ENCODE measurements at regions not wholly inside any gene's neighbourhood (a gene's known extent, or its start where the extent isn't known, plus 50 kb on each side); places are given as distances from the start of the nearest gene placed in this dataset.

GRCh38 chr21:16633831-16634459 is 878.9 kb upstream of the CXADR start:
- no peak overlapping the region for H3K27ac Mint-ChIP-seq
- intact Hi-C loops (cut with micrococcal nuclease), result no loop called here
- no peaks in the 10 kb centered on the region for H3K4me1 Mint-ChIP-seq (ENCODE audit: low read depth)
- no peak overlapping the region for H3K4me3 Mint-ChIP-seq
- H3K9me3 Mint-ChIP-seq, result no peaks in the 10 kb centered on the region
- CTCF ChIA-PET, result interaction anchor here (1.2 kb wide), 1 partner anchor 10 kb away, joined by 5 read pairs; no protein-coding TSS in a partner anchor
- no peak for DNase-seq
- H3K36me3 Mint-ChIP-seq (ENCODE audit: low read depth), result no peaks in the 10 kb centered on the region
- no peaks in the 10 kb centered on the region for H3K27me3 Mint-ChIP-seq (ENCODE audit: low read depth)

GRCh38 chr21:16634515-16634914 is 878.3 kb upstream of the CXADR start:
- peaks cover 2% of the 10 kb centered on the region for H3K9me3 Mint-ChIP-seq

GRCh38 chr21:16640297-16641027 is 872.4 kb upstream of the CXADR start:
- CTCF ChIA-PET, result no interaction called here
- no peak for DNase-seq
- no peaks in the 10 kb centered on the region for H3K4me1 Mint-ChIP-seq (ENCODE audit: low read depth)
- no peak overlapping the region for H3K27ac Mint-ChIP-seq
- H3K9me3 Mint-ChIP-seq, result peaks cover 2% of the 10 kb centered on the region
- intact Hi-C loops (cut with micrococcal nuclease), result no loop called here
- no peak overlapping the region for H3K4me3 Mint-ChIP-seq
- H3K27me3 Mint-ChIP-seq (ENCODE audit: low read depth), result no peaks in the 10 kb centered on the region
- H3K36me3 Mint-ChIP-seq (ENCODE audit: low read depth), result no peaks in the 10 kb centered on the region

More at GRCh38 chr21:16634515-16634914, 878.3 kb upstream of the CXADR start:
- no peaks in the 10 kb centered on the region for H3K27me3 Mint-ChIP-seq (ENCODE audit: low read depth)
- no peak overlapping the region for H3K27ac Mint-ChIP-seq
- DNase-seq, result no peak
- intact Hi-C loops (cut with micrococcal nuclease), result no loop called here
- H3K36me3 Mint-ChIP-seq (ENCODE audit: low read depth), result no peaks in the 10 kb centered on the region
- no peaks in the 10 kb centered on the region for H3K4me1 Mint-ChIP-seq (ENCODE audit: low read depth)
- CTCF ChIA-PET, result interaction anchor here (1.2 kb wide), 1 partner anchor 9 kb away, joined by 5 read pairs; no protein-coding TSS in a partner anchor
- H3K4me3 Mint-ChIP-seq, result no peak overlapping the region

- peaks cover 2% of the 10 kb centered on the region for H3K9me3 Mint-ChIP-seq
- H3K4me3 Mint-ChIP-seq, result no peak overlapping the region
- no peak for DNase-seq
- intact Hi-C loops (cut with micrococcal nuclease), result no loop called here
- H3K27ac Mint-ChIP-seq, result no peak overlapping the region
- CTCF ChIA-PET, result no interaction called here
- H3K36me3 Mint-ChIP-seq (ENCODE audit: low read depth), result no peaks in the 10 kb centered on the region
- no peaks in the 10 kb centered on the region for H3K27me3 Mint-ChIP-seq (ENCODE audit: low read depth)
- H3K4me1 Mint-ChIP-seq (ENCODE audit: low read depth), result no peaks in the 10 kb centered on the region
Observed at GRCh38 chr21:16642353-16642752, 870.5 kb upstream of the CXADR start.

GRCh38 chr21:16644685-16645084 is 868.2 kb upstream of the CXADR start:
- Mint-ChIP-seq H3K36me3 (ENCODE audit: low read depth) (no peaks in the 10 kb centered on the region), H3K4me1 (ENCODE audit: low read depth) (no peaks in the 10 kb centered on the region), H3K4me3 (no peak overlapping the region), H3K9me3 (no peaks in the 10 kb centered on the region), H3K27ac (no peak overlapping the region), H3K27me3 (ENCODE audit: low read depth) (no peaks in the 10 kb centered on the region)
- intact Hi-C loops (cut with micrococcal nuclease), result no loop called here
- DNase-seq, result no peak
- CTCF ChIA-PET, result no interaction called here

GRCh38 chr21:16650714-16651366 is 862.0 kb upstream of the CXADR start:
- intact Hi-C loops (cut with micrococcal nuclease), result no loop called here
- H3K36me3 Mint-ChIP-seq (ENCODE audit: low read depth), result no peaks in the 10 kb centered on the region
- H3K27ac Mint-ChIP-seq, result no peak overlapping the region
- CTCF ChIA-PET, result no interaction called here
- no peaks in the 10 kb centered on the region for H3K4me1 Mint-ChIP-seq (ENCODE audit: low read depth)
- no peaks in the 10 kb centered on the region for H3K9me3 Mint-ChIP-seq
- no peak overlapping the region for H3K4me3 Mint-ChIP-seq
- no peaks in the 10 kb centered on the region for H3K27me3 Mint-ChIP-seq (ENCODE audit: low read depth)
- no peak for DNase-seq

- no peak overlapping the region for H3K27ac Mint-ChIP-seq
- H3K4me1 Mint-ChIP-seq (ENCODE audit: low read depth), result no peaks in the 10 kb centered on the region
- no peaks in the 10 kb centered on the region for H3K36me3 Mint-ChIP-seq (ENCODE audit: low read depth)
- intact Hi-C loops (cut with micrococcal nuclease), result no loop called here
- H3K27me3 Mint-ChIP-seq (ENCODE audit: low read depth), result no peaks in the 10 kb centered on the region
- DNase-seq, result no peak
- no peaks in the 10 kb centered on the region for H3K9me3 Mint-ChIP-seq
- CTCF ChIA-PET, result no interaction called here
- H3K4me3 Mint-ChIP-seq, result no peak overlapping the region
Observed at GRCh38 chr21:16651956-16652355, 860.9 kb upstream of the CXADR start.

GRCh38 chr21:16663436-16663835 is 849.4 kb upstream of the CXADR start:
- DNase-seq, result no peak
- CTCF ChIA-PET, result no interaction called here
- no peak overlapping the region for H3K27ac Mint-ChIP-seq
- no peaks in the 10 kb centered on the region for H3K36me3 Mint-ChIP-seq (ENCODE audit: low read depth)
- peaks cover 5% of the 10 kb centered on the region for H3K9me3 Mint-ChIP-seq
- no peak overlapping the region for H3K4me3 Mint-ChIP-seq
- H3K27me3 Mint-ChIP-seq (ENCODE audit: low read depth), result no peaks in the 10 kb centered on the region
- no peaks in the 10 kb centered on the region for H3K4me1 Mint-ChIP-seq (ENCODE audit: low read depth)
- intact Hi-C loops (cut with micrococcal nuclease), result no loop called here

- Mint-ChIP-seq H3K36me3 (ENCODE audit: low read depth) (no peaks in the 10 kb centered on the region), H3K4me3 (no peak overlapping the region), H3K27ac (no peak overlapping the region), H3K9me3 (peaks cover 5% of the 10 kb centered on the region), H3K4me1 (ENCODE audit: low read depth) (no peaks in the 10 kb centered on the region), H3K27me3 (ENCODE audit: low read depth) (no peaks in the 10 kb centered on the region)
- CTCF ChIA-PET, result no interaction called here
- no peak for DNase-seq
- intact Hi-C loops (cut with micrococcal nuclease), result no loop called here
Observed at GRCh38 chr21:16667395-16667794, 845.4 kb upstream of the CXADR start.

- Mint-ChIP-seq H3K4me3 (no peak overlapping the region), H3K27me3 (ENCODE audit: low read depth) (no peaks in the 10 kb centered on the region), H3K4me1 (ENCODE audit: low read depth) (no peaks in the 10 kb centered on the region), H3K9me3 (no peaks in the 10 kb centered on the region), H3K27ac (no peak overlapping the region), H3K36me3 (ENCODE audit: low read depth) (no peaks in the 10 kb centered on the region)
- CTCF ChIA-PET, result no interaction called here
- intact Hi-C loops (cut with micrococcal nuclease), result no loop called here
- DNase-seq, result no peak
Observed at GRCh38 chr21:16674949-16675348, 837.9 kb upstream of the CXADR start.

- no peaks in the 10 kb centered on the region for H3K27me3 Mint-ChIP-seq (ENCODE audit: low read depth)
- CTCF ChIA-PET, result no interaction called here
- intact Hi-C loops (cut with micrococcal nuclease), result no loop called here
- H3K4me3 Mint-ChIP-seq, result no peak overlapping the region
- no peaks in the 10 kb centered on the region for H3K36me3 Mint-ChIP-seq (ENCODE audit: low read depth)
- no peak overlapping the region for H3K27ac Mint-ChIP-seq
- DNase-seq, result no peak
- H3K4me1 Mint-ChIP-seq (ENCODE audit: low read depth), result no peaks in the 10 kb centered on the region
- no peaks in the 10 kb centered on the region for H3K9me3 Mint-ChIP-seq
Observed at GRCh38 chr21:16676391-16676790, 836.5 kb upstream of the CXADR start.

GRCh38 chr21:16678429-16679160 is 834.2 kb upstream of the CXADR start:
- intact Hi-C loops (cut with micrococcal nuclease), result no loop called here
- Mint-ChIP-seq H3K9me3 (no peaks in the 10 kb centered on the region), H3K27ac (no peak overlapping the region), H3K36me3 (ENCODE audit: low read depth) (no peaks in the 10 kb centered on the region), H3K4me1 (ENCODE audit: low read depth) (no peaks in the 10 kb centered on the region), H3K27me3 (ENCODE audit: low read depth) (no peaks in the 10 kb centered on the region), H3K4me3 (no peak overlapping the region)
- CTCF ChIA-PET, result no interaction called here
- no peak for DNase-seq
